PFSK-1 (cell line): ENCODE measurements at regions not wholly inside any gene's neighbourhood (a gene's known extent, or its start where the extent isn't known, plus 50 kb on each side); places are given as distances from the start of the nearest gene placed in this dataset.

Source experiments
- FOXP2 ChIP-seq: optimal IDR thresholded peaks from 2 replicates; pipeline ENCODE3; 2011; ENCODE audit warnings: borderline replicate concordance, control low read depth, inconsistent platforms; ENCODE audit not compliant: insufficient read depth; ENCODE audit errors: extremely low read length, extremely low read depth
- POLR2AphosphoS5 ChIP-seq: IDR thresholded peaks from 2 replicates; pipeline ENCODE4 v1.6.1; 2012; ENCODE audit warnings: low read depth, mild to moderate bottlenecking, control low read depth, low read length, moderate library complexity
- REST ChIP-seq, 2 experiments: IDR thresholded peaks; 2 replicates each; pipeline versions ENCODE4 v1.6.1 to v1.8.0; 2011 to 2012; ENCODE audit warnings: low read depth in 2 of 2, low read length in 2 of 2, control low read depth in 1 of 2, inconsistent platforms in 1 of 2, mild to moderate bottlenecking in 1 of 2, moderate library complexity in 1 of 2; ENCODE audit not compliant: insufficient read depth in 1 of 2
- SIN3A ChIP-seq: IDR thresholded peaks from 2 replicates; pipeline ENCODE4 v1.6.1; 2012; ENCODE audit warnings: mild to moderate bottlenecking, low read length, moderate library complexity, borderline replicate concordance; ENCODE audit not compliant: insufficient read depth
- TAF1 ChIP-seq: IDR thresholded peaks from 2 replicates; pipeline ENCODE4 v1.6.1; 2012; ENCODE audit warnings: low read length, control low read depth, borderline replicate concordance; ENCODE audit not compliant: insufficient read depth

GRCh38 chr1:4585216-4585615 is 69.2 kb upstream of the AJAP1 start:
- TF ChIP-seq POLR2AphosphoS5: no peak
- no peak for TF ChIP-seq SIN3A
- no peak for TF ChIP-seq TAF1
- no peak for TF ChIP-seq FOXP2
- TF ChIP-seq REST (IDR thresholded peaks at IDR 0.05; ENCODE audit: insufficient read depth in 1 of 2, low read depth in 2 of 2, low read length in 2 of 2): no peak
